Endometrial microvascular endothelial cells (primary cell): ENCODE measurements at regions not wholly inside any gene's neighbourhood (a gene's known extent, or its start where the extent isn't known, plus 50 kb on each side); places are given as distances from the start of the nearest gene placed in this dataset.
"Not testable (repeated sequence)": the region's sequence is repeated elsewhere in the genome, so short reads cannot be mapped to it uniquely, and the experiment has no call there.

Experiments used
- in situ Hi-C: cut with HindIII; loops from 2 replicates; pipeline ENCODE4 v1.10.0; 2017; ENCODE audit warnings: low sequenced_read_pairs, low pct_unique_long_range_greater_than_20kb; ENCODE audit errors: inconsistent ontology term

GRCh38 chr6:74248966-74249365 lies 553.0 kb downstream of the CD109 start:
- in situ Hi-C loops = no loop called here

- in situ Hi-C loops = no loop called here
Measured at GRCh38 chr6:74222768-74223333, 526.8 kb downstream of the CD109 start.

GRCh38 chr6:74213995-74214394 lies 518.0 kb downstream of the CD109 start:
- in situ Hi-C loops = no loop called here

GRCh38 chr6:74208239-74208638 lies 512.2 kb downstream of the CD109 start:
- in situ Hi-C loops = no loop called here

DNA sequence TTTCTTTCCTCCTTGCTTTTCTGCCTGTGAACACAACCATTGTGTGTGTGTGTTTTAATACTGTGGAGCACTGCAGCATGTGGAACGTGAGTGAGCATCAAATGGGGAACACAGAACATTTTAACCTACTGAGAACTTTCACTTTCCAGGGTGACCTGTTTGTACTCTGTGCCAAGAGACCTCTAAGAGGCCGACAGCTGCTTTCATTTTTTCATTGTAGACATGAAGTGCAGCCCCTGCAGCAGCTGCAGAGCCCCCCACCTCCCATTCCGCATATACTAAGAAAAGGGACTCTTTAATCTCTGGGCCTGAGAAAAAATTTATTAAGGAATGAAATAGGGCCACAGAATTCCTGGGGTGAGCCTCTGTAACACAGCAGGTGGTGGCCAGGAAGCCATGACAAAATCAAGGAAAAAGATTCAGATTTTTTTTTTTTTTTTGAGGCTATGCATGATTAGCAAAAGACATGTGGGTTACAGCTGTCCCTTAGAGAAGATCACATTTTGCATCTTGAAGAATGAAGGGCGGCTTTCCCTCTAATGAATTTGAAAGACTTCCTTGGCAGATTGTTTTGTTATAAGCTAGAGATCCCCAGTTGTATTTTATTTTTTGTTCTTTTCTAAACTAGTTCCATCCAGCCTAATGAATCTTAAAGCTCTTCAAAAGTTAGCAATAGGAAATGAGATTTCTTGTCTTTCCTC lies 503.4 kb downstream of the CD109 start:
- in situ Hi-C loops = no loop called here

DNA sequence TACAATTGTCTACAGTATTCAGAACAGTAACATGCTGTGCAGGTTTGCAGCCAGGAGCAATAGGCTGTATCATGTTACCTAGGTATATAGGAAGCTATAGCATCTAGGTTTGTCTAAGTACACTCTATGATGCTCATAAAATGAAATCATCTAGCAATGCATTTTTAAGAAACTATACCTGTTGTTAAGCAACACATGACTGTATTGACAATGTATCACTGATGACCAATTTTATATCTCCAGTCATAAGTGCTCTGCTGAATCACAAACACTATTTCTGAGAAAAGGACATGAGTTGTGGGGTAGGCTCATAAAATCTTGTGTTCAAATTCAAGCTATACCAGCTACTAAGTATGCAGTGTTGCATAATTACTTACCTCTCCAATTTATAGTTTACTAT lies 501.3 kb downstream of the CD109 start:
- in situ Hi-C loops = no loop called here

DNA sequence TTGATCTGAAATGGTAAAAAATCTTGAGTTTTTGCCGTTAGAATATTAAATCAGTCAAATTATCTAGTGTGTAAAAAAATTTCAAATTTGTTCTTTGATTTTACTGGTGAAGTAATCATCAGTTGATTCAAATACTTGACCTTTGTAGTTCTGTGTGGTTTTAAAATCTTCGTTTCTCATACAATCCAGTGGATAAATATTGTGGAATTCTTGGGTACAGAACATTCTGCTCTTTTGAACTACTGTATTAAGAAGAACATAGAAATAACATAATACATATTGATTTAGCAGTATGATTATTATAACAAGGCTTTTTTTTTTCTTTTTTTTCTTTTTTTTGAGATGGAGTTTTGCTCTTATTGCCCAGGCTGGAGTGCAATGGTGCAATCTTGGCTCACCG lies 491.8 kb downstream of the CD109 start:
- in situ Hi-C loops = no loop called here

DNA sequence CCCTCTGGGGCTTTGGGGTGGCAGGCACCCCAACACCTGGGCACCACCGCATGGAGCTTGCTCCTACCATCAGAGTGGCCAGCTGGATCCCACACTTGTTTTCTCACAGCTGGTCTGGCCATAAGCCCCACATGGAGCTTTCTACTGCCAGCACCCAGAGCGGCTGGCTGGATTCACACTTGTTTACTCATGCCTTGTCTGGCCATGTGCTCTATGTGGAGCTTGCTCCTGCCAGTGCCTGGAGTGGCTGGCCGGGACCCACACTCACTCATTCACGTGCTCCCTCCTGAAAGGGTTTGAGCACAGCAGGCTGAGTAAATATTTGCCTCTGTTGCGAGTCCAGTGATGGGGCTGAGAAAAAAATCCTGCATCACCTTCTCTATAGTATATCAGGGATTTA lies 487.0 kb downstream of the CD109 start:
- in situ Hi-C loops = no loop called here

DNA sequence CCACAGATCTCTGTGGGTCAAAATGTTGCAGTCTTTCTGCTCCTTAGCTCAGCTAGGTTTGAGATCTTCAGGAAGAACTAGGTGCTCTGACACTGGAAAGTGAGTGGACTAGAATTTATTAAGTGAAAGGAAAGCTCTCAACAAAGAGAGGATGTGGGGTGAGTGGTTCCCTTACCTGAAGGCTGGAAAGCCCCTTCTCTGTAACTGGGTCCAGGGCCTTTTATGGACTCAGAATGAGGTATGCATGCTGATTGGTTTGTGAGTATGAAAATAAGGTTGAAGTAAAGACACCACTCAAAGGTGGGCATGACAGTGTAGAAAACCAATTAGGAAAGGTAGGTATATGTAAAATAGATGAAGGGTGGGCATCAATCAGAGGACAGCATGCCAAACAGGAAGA lies 485.5 kb downstream of the CD109 start:
- in situ Hi-C loops = no loop called here

GRCh38 chr6:74177506-74177905 lies 481.5 kb downstream of the CD109 start:
- in situ Hi-C loops = no loop called here

GRCh38 chr6:74170550-74170949 lies 474.5 kb downstream of the CD109 start:
- in situ Hi-C loops = not testable (repeated sequence)

- in situ Hi-C loops = no loop called here
Measured at GRCh38 chr6:74170118-74170517, 474.1 kb downstream of the CD109 start.

GRCh38 chr6:74167976-74168375 lies 472.0 kb downstream of the CD109 start:
- in situ Hi-C loops = no loop called here

GRCh38 chr6:74167511-74167910 lies 471.5 kb downstream of the CD109 start:
- in situ Hi-C loops = no loop called here

GRCh38 chr6:74166849-74167248 lies 470.8 kb downstream of the CD109 start:
- in situ Hi-C loops = no loop called here

- in situ Hi-C loops = no loop called here
Measured at GRCh38 chr6:74161380-74161779, 465.4 kb downstream of the CD109 start.

DNA sequence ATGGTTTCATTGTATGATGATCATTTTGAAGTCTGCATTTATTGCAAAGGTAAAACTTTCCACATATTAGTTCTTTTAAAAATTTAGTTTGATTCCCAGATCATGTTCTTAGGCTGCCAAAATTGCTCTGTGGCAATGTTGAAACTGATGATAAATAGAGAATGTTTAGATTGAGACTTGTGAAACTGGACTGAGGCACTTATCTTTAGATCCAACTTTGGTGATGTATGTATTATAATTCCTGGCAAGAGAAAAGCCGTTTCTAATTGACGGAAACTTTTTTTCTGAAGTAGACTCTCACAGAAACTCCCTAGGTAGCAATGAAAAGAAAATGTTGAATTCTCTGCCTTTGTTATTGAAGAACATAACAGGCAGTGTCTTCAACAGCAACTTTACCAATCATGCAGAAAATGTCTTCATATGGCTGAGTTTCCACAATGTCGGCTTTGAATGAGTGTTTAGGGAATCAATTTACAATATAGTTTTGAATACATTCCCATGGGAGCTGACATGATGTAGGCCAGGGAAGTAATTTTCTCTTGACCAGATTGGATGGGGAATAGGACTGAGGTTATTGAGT lies 456.2 kb downstream of the CD109 start:
- in situ Hi-C loops = no loop called here

- in situ Hi-C loops = no loop called here
Measured at GRCh38 chr6:74145931-74146330, 449.9 kb downstream of the CD109 start.

GRCh38 chr6:74137911-74138310 lies 441.9 kb downstream of the CD109 start:
- in situ Hi-C loops = no loop called here

DNA sequence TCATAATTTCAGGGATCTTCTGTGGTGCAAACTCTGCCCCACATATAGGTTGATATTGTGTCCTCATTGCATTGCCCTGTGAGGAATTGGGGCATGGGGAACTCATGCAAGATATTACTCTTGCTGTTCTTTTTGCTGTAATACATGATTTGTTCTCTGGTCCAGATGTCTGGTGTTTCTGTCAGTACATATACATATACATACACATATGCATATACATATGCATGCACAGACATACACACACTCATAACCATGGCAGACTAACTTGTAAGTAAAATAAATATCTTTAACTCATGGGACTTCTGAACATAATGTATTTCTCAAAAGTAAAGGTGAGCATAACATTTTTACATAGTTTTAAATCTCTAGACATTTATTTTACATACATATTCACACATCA lies 438.3 kb downstream of the CD109 start:
- in situ Hi-C loops = no loop called here

DNA sequence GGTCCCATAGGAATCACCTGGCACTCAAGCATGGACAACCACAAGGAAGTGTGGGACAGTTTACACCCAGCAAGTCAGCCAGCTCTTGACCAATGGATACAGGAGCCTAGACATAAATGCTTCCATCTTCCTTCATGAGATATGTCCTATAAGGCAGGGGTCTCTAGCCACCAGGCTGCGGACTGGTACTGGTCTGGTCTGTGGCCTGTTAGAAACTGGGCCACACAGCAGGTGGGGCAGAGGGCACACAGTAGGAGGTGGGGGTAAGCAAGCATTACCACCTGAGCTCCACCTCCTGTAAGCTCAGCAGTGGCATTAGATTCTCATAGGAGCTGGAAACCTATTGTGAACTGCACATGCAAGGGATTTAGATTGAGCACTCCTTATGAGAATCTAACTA lies 437.1 kb downstream of the CD109 start:
- in situ Hi-C loops = no loop called here
